HG02885 (cell line): ENCODE measurements at regions not wholly inside any gene's neighbourhood (a gene's known extent, or its start where the extent isn't known, plus 50 kb on each side); places are given as distances from the start of the nearest gene placed in this dataset.

ENCODE experiments used
- ATAC-seq: cut with Tn5 transposase; IDR thresholded peaks from one replicate; pipeline ENCODE4 v1.9.1; 2021; ENCODE audit warnings: mild to moderate bottlenecking; ENCODE audit not compliant: unreplicated experiment, poor library complexity

- ATAC-seq: no peak
These were observed 1321.0 kb downstream of the ROBO2 start for GRCh38 chr3:78360849-78361248.

DNA sequence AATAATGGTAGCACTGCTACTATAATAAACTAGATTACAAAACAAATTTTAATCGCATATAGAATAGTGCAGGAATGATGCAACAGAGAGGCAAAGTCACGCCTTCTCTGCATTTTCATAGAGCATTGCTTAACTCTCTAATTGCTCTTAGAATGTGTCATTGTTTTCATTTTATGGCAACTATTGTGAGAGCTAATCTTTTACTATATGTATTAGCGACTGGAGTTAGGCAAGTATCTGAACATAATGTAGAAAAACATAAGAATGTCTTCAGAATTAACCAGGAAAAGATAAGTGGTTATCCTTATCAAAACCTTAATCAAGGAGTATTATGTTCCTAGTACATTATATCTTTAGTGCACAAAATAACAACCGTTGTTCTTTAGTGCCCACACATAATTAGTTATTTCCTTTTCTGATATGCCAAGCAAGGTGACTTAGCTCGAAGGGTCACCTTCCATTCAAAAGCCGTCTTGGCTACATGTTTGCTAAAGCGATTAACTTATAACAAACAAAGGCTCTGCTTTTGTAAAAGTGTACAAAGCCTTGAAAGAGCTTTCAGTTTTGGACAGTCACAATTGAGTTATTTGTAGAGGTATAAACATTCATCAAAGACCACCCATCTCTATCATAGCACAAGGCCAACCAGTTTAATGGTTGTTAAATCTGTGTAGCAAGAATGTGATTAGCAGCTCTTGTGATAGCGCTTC, 1328.9 kb downstream of the ROBO2 start:
- no peak for ATAC-seq

DNA sequence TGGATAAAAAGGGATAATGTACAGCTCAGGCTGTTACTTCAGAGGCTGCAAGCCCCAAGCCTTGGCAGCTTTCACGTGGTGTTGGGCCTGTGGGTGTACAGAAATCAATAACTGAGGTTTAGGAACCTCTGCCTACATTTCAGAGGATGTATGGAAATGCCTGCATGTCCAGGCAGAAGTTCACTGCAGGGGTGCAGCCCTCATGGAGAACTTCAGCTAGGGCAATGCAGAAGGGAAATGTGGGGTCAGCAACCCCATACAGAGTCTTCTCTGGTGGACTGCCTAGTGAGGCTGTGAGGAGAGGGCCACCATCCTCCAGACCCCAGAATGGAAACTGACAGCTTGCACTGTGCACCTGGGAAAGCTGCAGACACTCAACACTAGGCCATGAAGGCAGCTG, 1350.3 kb downstream of the ROBO2 start:
- ATAC-seq: no peak

- no peak for ATAC-seq
These were observed 1358.5 kb downstream of the ROBO2 start for GRCh38 chr3:78398401-78398800.

DNA sequence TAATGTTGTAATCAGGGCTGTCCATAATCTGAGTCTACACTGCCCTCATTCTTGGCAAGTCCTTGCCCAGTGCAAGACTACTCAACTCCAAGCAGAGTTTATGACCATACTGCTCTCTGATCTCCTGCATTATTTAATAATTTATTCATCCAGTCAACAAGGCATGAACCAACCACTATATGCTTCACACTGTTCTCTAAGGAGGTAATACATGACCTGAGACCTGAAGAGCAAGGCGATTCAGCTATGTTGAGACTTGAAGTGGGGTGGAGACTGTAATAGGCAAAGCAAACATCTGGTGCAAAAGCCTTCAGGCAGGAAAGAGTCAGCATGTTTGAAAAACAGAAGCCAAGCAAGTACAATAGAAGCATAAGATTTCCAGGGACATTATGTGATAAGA, 1362.8 kb downstream of the ROBO2 start:
- ATAC-seq: no peak

DNA sequence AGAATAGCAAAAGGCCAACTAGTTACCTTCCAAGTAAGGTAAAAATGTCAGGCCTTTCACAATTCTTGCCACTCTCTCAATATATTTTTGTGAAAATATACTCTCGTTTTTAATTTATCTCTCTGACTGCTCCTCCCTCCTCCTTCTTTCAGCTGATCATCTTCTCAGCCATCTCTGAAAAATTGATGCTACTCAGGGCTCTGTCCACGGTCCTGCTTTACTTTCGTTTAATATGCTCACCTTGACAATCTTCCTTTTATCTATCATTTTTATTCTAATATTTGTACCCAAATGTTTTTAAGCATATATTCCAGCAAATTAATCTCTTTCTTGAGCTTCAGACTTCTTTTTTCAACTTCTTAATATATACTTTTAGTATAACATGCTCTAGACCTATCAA, 1362.1 kb downstream of the ROBO1 start:
- ATAC-seq: no peak

DNA sequence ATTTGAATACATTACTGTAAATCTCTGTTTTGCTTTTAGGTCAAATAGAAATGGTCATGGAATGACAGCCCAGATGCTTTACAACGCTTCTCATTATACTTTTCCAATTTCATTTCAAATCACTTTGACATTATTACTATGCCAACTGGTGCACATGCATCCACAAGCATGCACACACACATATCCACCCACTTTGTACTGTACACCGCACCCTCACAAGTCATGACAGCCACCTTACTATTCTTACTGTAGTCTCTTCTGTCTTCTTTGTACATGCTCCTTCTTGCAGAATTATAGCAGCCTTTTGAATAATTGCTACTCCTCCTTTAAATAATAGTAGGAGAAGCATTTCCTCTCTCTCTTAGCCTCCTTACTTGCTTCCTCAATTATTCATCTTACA, 1361.4 kb downstream of the ROBO1 start:
- ATAC-seq: no peak

DNA sequence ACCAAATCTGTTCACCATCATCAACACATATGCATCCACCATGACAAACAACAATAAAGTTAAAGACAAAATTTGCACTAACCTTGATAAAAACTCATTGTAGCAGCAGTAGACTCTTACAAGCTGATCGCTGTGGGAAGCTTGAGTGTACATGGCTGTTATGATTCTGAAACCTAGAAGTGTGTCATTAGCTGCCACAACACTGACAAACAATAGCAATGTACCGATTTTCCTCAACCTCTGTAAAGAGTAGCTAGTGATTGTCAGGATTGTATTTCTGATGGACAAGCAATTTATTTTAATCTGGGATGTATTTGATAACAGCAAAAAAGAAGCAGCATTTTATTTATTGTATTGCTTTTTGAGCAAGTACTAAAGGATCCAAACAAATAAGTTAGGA, 1357.7 kb downstream of the ROBO1 start:
- ATAC-seq: no peak

DNA sequence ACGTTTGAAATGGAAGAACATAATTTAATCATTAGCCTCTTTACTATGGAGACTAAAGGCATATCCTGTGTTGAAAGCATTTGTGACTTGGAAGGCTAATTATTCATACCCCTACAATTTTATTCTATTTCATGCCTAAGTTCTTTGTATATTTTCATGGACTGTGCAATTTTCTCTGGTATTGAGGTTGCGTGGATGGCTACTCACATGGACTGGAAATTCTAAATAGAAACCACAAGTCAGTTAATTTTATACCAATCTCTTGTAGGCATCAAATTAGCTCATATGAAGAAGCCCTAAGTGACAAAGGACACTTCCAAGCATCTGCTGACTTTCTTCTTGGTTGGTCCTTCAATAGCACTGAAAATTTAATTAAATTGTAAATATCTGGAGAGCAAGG, 1353.5 kb downstream of the ROBO1 start:
- ATAC-seq: no peak

- no peak for ATAC-seq
These were observed 1347.2 kb downstream of the ROBO1 start for GRCh38 chr3:78420611-78421010.

- no peak for ATAC-seq
These were observed 1346.4 kb downstream of the ROBO1 start for GRCh38 chr3:78421247-78421966.

DNA sequence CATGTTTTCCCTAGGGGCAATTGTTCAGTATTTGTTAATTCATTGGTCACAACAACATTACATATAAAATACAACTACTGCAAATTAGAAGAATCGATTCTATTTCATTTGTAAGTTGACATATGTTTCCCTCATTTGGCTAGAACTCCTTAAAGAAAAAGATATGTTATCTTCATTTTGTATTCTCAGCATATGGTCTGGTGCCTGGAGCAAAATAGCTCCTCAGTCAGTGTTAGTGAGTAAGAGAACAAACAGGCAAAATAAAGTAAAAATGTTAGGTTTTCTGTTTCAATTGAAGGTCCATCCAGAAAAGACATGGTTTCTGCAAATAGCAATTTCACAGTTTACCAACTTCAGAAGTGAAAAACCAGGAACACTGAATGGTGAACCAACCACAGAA, 1343.1 kb downstream of the ROBO1 start:
- ATAC-seq: no peak

GRCh38 chr3:78426454-78426853, 1341.3 kb downstream of the ROBO1 start:
- ATAC-seq: no peak

DNA sequence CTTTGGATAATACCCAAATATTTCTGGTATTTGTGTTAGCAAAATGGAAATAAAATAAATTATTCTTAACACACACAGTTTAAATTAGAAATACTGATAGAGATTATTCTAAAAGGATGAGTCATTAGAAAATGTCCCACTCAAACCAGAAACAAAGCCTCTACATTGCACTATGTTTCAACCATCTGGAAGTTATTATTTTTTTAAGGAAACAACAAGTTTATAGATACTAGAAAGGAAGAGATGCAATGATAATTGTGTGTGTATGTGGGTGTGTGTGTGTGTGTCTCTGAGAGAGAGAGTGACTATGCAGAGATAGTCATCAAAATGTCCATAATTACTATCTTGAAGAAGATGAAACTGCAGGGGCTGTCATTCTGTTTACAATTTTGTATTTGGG, 1340.5 kb downstream of the ROBO1 start:
- ATAC-seq: no peak

DNA sequence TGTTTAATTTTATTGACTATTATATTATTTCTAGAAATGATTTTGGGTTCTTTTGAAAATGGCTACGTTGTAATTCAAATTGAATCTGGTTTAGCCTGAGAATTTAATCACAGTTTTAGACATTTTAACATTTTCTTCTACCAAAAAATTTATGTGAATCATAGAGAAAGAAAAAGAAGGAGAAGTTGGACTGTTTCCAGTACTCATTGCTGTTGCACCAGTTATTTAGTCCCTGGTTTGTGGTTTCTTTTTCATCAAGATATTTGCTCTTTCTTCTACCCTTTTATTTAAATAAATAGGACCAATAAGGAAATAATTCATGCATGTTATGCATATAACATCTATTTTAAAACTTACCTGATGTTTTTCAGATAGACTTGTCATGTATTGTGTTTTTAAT, 1337.1 kb downstream of the ROBO1 start:
- no peak for ATAC-seq

- no peak for ATAC-seq
These were observed 1333.0 kb downstream of the ROBO1 start for GRCh38 chr3:78434801-78435200.

GRCh38 chr3:78455166-78455565, 1312.6 kb downstream of the ROBO1 start:
- ATAC-seq: no peak

DNA sequence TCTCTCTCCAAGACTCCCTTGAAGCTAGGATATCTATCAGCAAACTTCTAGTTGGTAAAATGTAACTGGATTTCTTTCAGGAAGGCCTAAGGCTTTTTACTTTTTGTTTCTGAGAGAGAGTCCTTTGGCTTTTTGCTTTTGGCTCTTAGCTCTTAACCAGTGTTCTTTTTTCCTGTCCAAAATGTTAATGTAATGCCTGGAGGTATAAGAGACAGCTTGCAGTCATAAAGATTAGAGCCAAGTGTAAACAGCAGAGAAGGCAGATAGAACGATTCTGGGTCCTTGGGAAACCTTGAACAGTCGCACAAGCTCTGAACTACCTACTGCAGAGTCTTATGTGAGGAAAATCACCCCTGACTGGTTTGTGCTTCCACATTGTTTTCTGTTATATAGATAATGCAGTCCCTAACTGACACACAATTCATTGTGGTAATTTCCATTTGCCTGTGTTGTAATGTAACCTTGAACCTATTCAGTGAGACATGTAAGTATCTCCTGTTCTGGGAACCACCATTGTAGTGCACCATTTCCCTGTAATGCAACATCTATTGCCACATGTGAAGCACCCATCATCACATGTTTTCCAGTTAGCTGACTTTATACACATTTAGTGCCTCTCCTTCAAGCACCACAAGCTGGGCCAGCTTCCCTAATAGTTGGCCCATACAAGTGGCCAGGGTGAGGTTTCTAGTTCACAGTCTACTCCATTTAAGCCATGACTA, 1311.9 kb downstream of the ROBO1 start:
- no peak for ATAC-seq

- ATAC-seq: no peak
These were observed 1308.0 kb downstream of the ROBO1 start for GRCh38 chr3:78459796-78460195.

GRCh38 chr3:78462021-78462420, 1305.8 kb downstream of the ROBO1 start:
- no peak for ATAC-seq

DNA sequence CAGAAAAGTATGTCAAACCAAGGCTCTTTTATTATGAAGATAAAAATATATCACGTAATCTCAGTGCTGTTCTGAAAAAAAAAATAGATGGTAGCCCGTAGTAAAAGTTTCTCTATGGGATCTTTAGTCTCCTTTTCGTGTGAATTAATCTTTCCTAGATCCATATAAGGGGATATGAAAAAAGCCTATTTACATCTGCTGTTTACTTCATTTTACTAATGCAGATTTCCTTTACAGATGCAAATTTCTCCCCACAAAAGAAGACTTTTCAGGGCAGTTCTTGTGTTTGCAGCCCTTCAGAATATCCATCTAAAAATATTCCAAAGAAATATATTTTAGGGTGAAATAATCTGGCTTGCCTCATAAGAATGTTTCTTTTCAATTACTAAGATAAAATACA, 1291.7 kb downstream of the ROBO1 start:
- ATAC-seq: no peak
